HG02798 (cell line): ENCODE measurements at regions not wholly inside any gene's neighbourhood (a gene's known extent, or its start where the extent isn't known, plus 50 kb on each side); places are given as distances from the start of the nearest gene placed in this dataset.
"Not testable (repeated sequence)": the region's sequence is repeated elsewhere in the genome, so short reads cannot be mapped to it uniquely, and the experiment has no call there.

Experiments
- ATAC-seq: cut with Tn5 transposase; IDR thresholded peaks from one replicate; pipeline ENCODE4 v1.9.1; 2021; ENCODE audit warnings: mild to moderate bottlenecking; ENCODE audit not compliant: unreplicated experiment, poor library complexity

DNA sequence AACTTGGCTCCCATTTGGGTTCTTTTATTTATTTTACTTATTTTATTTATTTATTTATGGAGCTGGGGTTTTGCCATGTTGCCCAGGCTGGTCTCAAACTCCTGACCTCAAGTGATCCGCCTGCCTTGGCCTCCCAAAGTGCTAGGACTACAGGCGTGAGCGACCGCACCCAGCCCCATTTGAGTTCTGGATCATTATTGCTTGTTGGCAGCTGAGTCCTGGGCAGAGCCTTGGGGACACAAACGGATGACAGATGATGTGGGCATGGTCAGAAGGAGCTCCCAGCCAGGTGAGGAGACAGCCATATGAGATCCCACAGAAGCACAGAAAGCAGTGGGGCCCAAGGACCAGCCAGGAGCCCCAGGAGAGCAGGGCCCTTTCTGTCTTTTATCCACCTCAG, 254.0 kb downstream of the MATN1 start:
- ATAC-seq = no peak

- no peak for ATAC-seq
Measured at GRCh38 chr1:30467101-30467500, 256.3 kb downstream of the MATN1 start.

GRCh38 chr1:30466610-30467009, 256.8 kb downstream of the MATN1 start:
- ATAC-seq = no peak

- ATAC-seq = no peak
Measured at GRCh38 chr1:30466026-30466425, 257.4 kb downstream of the MATN1 start.

GRCh38 chr1:30465096-30465495, 258.3 kb downstream of the MATN1 start:
- ATAC-seq = no peak

DNA sequence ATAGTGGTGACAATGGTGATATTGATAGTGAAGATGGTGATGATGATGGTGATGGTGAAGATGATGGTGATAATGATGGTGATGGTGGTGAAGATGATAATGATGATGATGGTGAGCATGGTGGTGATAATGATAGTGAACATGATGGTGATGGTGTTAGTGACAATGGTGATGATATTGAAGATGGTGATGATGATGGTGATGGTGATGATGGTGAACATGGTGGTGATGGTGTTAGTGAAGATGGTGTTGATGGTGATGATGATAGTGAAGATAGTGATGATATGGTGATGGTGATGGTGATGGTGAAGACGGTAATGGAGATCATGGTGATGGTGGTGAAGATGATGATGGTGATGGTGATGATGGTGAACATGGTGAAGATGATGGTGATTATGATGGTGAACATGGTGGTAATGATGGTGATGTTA, 259.2 kb downstream of the MATN1 start:
- ATAC-seq = no peak

- ATAC-seq = no peak
Measured at GRCh38 chr1:30462826-30463425, 260.5 kb downstream of the MATN1 start.

DNA sequence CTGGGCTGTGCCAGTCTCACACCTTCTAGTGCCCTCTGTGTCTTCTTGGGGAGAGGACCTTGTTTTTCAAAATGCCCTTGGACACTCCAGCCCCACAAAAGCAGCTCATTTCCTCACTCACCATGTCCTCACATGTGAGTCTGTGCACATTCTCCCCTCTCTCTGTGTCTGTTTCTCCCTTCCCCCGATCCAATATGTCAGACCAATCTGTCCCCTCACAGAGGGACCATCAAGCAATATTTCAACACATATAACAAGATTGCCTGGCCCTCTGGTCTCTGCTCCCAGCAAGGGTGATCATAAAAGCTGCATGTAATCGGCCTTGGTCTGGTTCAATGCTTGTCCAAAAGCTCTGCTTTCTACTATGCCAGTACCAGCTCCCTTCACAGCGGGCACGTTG, 261.2 kb downstream of the MATN1 start:
- ATAC-seq = no peak

DNA sequence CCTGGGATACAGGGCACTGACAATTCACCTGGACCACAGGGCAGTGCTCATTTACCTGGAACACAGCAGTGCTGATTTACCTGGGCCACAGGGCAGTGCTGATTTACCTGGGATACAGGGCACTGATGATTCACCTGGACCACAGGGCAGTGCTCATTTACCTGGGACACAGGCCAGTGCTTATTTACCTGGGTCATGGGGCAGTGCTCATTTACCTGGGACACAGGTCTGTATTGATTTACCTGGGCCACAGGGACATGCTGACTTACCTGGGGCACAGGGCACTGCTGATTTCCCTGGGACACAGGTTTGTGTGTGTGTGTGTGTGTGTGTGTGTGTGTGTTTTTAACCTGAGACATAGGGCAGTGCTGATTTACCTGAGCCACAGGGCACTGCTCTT, 261.7 kb downstream of the MATN1 start:
- ATAC-seq = no peak

- ATAC-seq = no peak
Measured at GRCh38 chr1:30460661-30461060, 262.7 kb downstream of the MATN1 start.

GRCh38 chr1:30458730-30459485, 264.5 kb downstream of the MATN1 start:
- not testable (repeated sequence) for ATAC-seq

DNA sequence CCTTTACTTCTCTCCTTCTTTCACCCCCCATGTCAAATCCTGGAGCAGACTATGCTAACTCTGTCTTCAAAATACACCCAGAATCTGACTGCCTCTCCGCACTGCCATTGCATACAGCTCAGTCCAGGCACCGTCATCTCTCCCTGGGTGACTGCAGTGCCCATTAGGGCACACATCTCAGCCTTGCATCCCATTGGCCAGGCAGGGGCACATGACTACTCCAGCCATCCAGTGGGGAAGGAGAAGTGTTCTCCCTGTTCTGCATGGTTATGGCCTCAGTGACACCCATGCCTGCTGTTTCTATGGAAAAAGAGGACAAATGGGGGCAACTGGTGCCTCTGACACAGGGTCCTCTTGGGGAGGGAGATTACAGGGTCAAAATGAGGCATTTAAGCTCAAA, 270.5 kb downstream of the MATN1 start:
- no peak for ATAC-seq

- ATAC-seq = no peak
Measured at GRCh38 chr1:30452170-30452569, 271.2 kb downstream of the MATN1 start.

- ATAC-seq = no peak
Measured at GRCh38 chr1:30451532-30452125, 271.8 kb downstream of the MATN1 start.

GRCh38 chr1:30450818-30451233, 272.6 kb downstream of the MATN1 start:
- ATAC-seq = no peak

- no peak for ATAC-seq
Measured at GRCh38 chr1:30450148-30450817, 273.1 kb downstream of the MATN1 start.

- no peak for ATAC-seq
Measured at GRCh38 chr1:30449428-30450147, 273.8 kb downstream of the MATN1 start.

- no peak for ATAC-seq
Measured at GRCh38 chr1:30449003-30449402, 274.4 kb downstream of the MATN1 start.

- ATAC-seq = no peak
Measured at GRCh38 chr1:30447701-30448100, 275.7 kb downstream of the MATN1 start.

DNA sequence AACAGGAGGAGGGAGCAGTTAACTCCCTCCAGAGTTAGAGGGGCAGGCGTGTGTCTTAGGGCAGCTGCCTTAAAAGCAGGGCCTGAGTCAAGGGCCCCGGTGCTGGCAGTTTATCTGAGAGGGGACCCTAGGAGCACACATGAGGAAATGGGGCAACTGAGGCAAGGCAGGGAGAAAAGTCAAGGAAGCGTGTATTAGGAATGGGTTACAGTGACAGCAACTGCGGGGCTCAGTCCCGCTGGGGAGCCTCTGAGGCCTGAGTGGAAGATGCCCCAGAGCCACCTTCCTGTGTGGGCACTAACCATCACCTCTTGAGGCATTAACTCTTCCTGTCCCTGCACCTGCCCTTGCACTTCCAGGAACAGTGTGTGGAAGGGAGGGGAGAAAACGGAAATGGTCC, 276.3 kb downstream of the MATN1 start:
- ATAC-seq = no peak
